Activated naive CD4-positive, alpha-beta T cell treated with anti-CD3 and anti-CD28 coated beads, Interleukin-2, amount 50 U/mL, for 24 hours (primary cell): ENCODE measurements at regions not wholly inside any gene's neighbourhood (a gene's known extent, or its start where the extent isn't known, plus 50 kb on each side); places are given as distances from the start of the nearest gene placed in this dataset.

ENCODE experiments used
- H3K27ac Mint-ChIP-seq: one replicate; pipeline ENCODE4 v1.8.0; 2021; ENCODE audit warnings: mild to moderate bottlenecking, mixed read lengths
- H3K27me3 Mint-ChIP-seq: one replicate; pipeline ENCODE4 v1.8.0; 2021; ENCODE audit warnings: mixed read lengths
- H3K36me3 Mint-ChIP-seq: one replicate; pipeline ENCODE4 v1.8.0; 2021; ENCODE audit warnings: mixed read lengths
- H3K4me1 Mint-ChIP-seq: one replicate; pipeline ENCODE4 v1.8.0; 2021; ENCODE audit warnings: mixed read lengths
- H3K4me3 Mint-ChIP-seq: one replicate; pipeline ENCODE4 v1.8.0; 2021; ENCODE audit warnings: mild to moderate bottlenecking, mixed read lengths
- H3K9me3 Mint-ChIP-seq: one replicate; pipeline ENCODE4 v1.8.0; 2021; ENCODE audit warnings: mixed read lengths

DNA sequence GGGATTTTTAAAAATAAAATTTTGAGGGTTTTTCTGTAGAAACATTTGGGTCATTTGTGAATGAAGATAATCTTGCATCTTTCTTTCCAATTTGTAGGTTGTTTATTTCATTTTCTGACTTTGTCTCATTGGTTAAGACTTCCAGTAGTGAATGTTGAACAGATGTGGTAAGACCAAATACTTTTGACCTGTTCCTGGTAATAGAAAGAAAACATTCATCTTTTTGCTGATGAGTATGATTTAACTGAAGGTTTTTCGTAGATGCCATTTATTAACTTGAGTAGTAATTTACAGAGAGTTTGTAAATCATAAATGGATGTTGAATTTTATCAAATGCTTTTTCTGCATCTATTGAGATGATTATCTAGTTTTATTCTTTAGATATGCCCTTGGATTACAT lies 416.1 kb upstream of the CITED2 start:
- no peaks in the 10 kb centered on the region for H3K36me3 Mint-ChIP-seq
- no peak overlapping the region for H3K4me3 Mint-ChIP-seq
- H3K27me3 Mint-ChIP-seq, result peaks cover 8% of the 10 kb centered on the region
- no peaks in the 10 kb centered on the region for H3K9me3 Mint-ChIP-seq
- H3K4me1 Mint-ChIP-seq, result no peaks in the 10 kb centered on the region
- H3K27ac Mint-ChIP-seq, result no peak overlapping the region

DNA sequence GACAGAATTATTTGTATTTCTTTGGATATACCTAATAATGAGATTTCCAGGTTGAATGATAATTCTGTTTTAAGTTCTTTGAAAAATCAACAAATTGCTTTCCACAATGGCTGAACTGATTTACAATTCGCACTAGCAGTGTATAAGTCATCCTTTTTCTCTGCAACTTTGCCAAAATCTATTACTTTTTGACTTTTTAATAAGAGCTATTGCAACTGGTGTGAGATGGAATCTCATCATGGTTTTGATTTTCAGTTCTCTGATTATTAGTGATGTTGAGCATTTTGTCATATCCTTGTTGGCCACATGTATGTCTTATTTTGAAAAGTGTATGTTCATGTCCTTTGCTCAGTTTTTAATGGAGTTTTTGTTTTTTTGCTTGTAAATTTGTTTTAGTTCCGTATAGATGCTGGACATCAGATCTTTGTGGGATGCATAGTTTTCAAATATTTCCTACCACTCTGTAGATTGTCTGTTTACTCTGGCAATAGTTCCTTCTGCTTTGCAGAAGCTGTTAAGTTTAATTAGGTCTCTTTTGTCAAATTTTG lies 409.8 kb upstream of the CITED2 start:
- no peak overlapping the region for H3K27ac Mint-ChIP-seq
- H3K27me3 Mint-ChIP-seq, result peaks cover 11% of the 10 kb centered on the region
- H3K9me3 Mint-ChIP-seq, result peaks cover 4% of the 10 kb centered on the region
- no peak overlapping the region for H3K4me3 Mint-ChIP-seq
- no peaks in the 10 kb centered on the region for H3K36me3 Mint-ChIP-seq
- H3K4me1 Mint-ChIP-seq, result no peaks in the 10 kb centered on the region

DNA sequence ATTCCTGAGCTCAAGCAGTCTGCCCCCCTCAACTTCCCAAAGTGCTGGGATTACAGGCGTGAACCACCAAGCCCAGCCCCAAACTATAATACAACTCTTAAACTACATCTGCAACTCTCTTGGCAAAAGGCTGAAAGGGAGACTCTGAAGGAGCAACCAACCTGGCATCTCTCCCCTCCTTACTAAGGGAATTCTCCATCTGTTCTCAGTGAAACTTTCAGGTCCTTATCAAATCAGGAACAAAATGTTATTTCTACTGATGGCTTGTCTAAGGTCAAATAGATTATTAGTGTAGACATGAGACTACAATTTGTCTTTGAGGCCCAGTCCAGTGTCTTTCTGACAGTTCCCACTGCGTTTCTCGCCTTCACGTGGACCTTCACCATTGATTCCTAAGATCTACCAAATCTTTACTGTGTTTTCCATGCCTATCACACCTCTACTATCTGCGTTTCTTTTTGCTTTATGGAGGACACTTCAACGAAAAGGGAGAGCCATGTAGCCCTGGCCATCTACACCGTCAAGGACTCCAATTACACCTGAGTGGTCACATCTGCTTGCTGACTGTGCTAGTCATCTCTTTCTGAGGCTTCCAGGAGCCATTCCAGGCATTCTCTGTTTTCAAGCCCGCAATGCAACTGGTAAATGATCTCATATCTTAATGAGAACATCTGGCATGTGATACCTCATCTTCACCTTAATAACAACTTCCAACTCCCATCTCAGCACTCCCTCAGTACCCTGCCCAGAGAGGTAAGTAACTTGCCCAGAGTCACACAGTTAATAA lies 405.7 kb upstream of the CITED2 start:
- H3K4me1 Mint-ChIP-seq, result no peaks in the 10 kb centered on the region
- peaks cover under 1% of the 10 kb centered on the region for H3K9me3 Mint-ChIP-seq
- H3K36me3 Mint-ChIP-seq, result no peaks in the 10 kb centered on the region
- H3K27ac Mint-ChIP-seq, result no peak overlapping the region
- H3K27me3 Mint-ChIP-seq, result peaks cover 7% of the 10 kb centered on the region
- no peak overlapping the region for H3K4me3 Mint-ChIP-seq

DNA sequence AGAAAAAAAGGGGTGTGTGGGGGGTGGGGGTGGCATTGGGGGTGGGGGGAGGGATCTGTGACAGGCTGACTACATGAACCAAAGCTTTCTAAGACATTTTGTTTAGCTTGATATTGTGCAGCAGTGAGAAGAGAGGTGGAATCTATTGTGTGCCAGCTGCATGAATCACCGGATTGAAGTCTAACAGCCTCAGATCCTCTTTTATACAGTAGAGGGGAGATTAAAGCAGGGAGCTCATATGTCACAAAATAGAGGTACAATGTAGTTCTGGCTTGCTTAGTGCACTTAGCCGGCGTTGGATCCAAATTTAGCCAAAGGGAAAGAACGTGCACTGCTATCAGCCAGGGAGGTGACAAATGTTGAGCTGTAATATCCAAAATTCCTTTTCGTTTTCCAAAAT lies 404.2 kb upstream of the CITED2 start:
- no peak overlapping the region for H3K4me3 Mint-ChIP-seq
- no peaks in the 10 kb centered on the region for H3K36me3 Mint-ChIP-seq
- H3K9me3 Mint-ChIP-seq, result no peaks in the 10 kb centered on the region
- no peak overlapping the region for H3K27ac Mint-ChIP-seq
- H3K4me1 Mint-ChIP-seq, result no peaks in the 10 kb centered on the region
- peaks cover 3% of the 10 kb centered on the region for H3K27me3 Mint-ChIP-seq

DNA sequence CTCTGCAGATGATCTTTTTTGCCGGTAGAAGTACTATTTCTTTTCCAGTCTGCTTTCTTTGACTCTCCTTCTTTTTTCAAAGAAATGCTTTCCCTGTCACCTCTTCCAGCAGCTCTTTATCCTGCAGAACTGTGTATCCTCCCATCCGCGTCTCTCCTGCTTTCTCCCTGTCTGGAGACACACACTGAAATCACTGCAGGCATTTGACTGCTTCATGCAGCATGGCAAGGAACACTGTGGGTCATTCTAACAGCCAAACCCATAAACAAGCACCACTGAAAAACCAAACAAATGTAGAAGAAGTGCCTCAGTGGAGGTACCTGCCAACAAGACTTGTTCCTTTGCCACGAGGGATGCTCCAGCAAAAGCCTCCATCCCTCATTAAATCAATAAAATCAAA lies 403.7 kb upstream of the CITED2 start:
- no peaks in the 10 kb centered on the region for H3K4me1 Mint-ChIP-seq
- H3K4me3 Mint-ChIP-seq, result no peak overlapping the region
- H3K27ac Mint-ChIP-seq, result no peak overlapping the region
- no peaks in the 10 kb centered on the region for H3K9me3 Mint-ChIP-seq
- no peaks in the 10 kb centered on the region for H3K36me3 Mint-ChIP-seq
- H3K27me3 Mint-ChIP-seq, result peaks cover 3% of the 10 kb centered on the region

DNA sequence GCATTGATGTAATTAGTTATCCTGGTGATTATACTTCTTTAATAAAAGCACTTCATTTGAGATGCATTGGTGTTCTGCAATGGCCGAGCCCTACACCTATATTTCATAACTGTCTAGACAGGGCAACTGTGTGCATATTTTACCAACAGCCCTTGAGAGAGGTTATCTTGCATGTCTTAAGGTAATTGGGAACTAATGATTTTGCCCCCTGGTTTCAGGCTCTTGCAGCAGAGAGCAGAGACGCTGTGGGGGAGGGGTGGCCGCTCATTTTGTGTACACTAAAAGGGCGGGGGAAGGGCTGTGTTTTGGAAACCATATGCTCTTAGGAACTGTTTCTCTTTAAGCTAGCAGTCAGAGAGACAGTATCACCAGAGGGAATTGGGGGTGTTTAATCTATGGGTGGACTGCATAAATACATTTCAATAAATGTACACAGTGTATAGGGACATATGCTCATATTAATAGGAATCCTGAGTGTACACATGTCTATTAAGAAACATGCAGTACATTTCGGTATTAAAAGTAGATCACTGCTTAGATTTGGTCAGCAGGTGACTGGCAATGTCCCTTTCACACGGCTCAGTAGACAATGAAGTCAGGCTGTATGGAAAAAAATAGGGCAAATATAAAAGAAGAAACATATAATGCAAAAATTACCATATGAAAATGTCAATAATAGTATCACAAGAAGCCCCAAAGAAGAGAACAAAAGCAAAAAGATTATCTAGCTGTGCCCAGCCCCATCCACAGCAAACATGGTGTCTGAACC lies 402.9 kb upstream of the CITED2 start:
- H3K4me3 Mint-ChIP-seq, result no peak overlapping the region
- H3K4me1 Mint-ChIP-seq, result no peaks in the 10 kb centered on the region
- H3K27me3 Mint-ChIP-seq, result peaks cover 1% of the 10 kb centered on the region
- H3K27ac Mint-ChIP-seq, result no peak overlapping the region
- H3K9me3 Mint-ChIP-seq, result no peaks in the 10 kb centered on the region
- H3K36me3 Mint-ChIP-seq, result no peaks in the 10 kb centered on the region

DNA sequence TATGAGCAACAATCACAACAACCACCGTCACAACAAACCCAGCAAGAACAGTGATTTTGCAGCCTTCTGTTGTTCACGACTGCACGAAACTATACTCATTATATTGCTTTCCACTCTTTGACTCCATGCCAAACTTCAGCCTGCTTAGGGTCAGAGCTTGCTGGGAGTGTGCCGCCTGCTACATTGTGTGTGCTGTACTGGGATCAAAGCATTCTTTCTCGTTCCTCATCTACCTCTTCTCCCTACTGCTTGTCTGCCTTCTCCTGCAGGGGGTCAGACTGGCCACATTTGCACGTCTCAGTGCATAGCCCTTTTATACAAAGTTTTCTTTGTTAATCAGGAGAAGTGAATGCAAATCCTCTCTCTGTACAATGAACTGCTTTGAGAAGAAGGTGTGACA lies 401.6 kb upstream of the CITED2 start:
- Mint-ChIP-seq H3K27me3 (peaks cover 1% of the 10 kb centered on the region), H3K4me1 (no peaks in the 10 kb centered on the region), H3K27ac (no peak overlapping the region), H3K36me3 (no peaks in the 10 kb centered on the region), H3K9me3 (no peaks in the 10 kb centered on the region), H3K4me3 (no peak overlapping the region)

DNA sequence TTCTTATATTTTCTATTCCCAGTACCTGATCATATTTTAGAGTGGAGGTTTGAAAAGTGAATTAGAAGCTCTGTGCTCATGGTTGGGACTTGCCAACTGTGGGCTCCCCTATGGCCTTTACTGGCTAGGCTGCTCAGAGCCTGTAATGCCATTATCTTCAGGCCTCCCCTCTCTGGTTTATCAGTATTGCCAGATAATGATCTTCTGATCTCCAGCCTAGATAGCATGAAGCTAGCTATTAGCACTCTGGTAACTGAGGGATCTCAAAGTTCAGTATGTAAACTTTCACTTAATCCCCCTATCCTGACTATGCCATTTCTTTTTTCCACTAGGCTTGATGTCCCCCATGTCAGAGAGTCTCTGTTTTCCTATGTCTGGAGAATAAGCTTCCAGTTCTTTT lies 393.7 kb upstream of the CITED2 start:
- no peaks in the 10 kb centered on the region for H3K9me3 Mint-ChIP-seq
- no peak overlapping the region for H3K27ac Mint-ChIP-seq
- peaks cover 9% of the 10 kb centered on the region for H3K4me1 Mint-ChIP-seq
- H3K36me3 Mint-ChIP-seq, result no peaks in the 10 kb centered on the region
- no peaks in the 10 kb centered on the region for H3K27me3 Mint-ChIP-seq
- H3K4me3 Mint-ChIP-seq, result no peak overlapping the region

DNA sequence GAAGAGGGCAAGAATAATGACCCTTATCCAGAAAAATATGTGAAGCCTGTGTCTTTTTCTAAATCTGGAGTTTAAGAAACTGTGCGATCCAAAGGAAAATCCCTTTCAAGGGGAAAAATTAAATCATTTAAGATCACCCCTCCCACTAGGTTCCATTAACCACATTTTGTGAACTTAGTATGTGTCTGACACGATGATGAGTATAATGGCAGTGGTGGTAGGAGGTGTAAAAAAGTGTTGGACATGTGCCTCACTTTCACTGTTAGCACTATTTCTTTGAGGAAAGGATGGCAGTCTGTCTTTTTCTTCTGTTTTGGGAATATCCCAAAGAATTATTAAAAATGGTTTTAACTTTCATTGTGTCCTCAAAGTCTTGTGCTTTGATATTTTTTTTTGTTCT lies 392.3 kb upstream of the CITED2 start:
- Mint-ChIP-seq H3K9me3 (no peaks in the 10 kb centered on the region), H3K4me1 (peaks cover 9% of the 10 kb centered on the region), H3K27me3 (no peaks in the 10 kb centered on the region), H3K27ac (no peak overlapping the region), H3K36me3 (no peaks in the 10 kb centered on the region), H3K4me3 (no peak overlapping the region)

DNA sequence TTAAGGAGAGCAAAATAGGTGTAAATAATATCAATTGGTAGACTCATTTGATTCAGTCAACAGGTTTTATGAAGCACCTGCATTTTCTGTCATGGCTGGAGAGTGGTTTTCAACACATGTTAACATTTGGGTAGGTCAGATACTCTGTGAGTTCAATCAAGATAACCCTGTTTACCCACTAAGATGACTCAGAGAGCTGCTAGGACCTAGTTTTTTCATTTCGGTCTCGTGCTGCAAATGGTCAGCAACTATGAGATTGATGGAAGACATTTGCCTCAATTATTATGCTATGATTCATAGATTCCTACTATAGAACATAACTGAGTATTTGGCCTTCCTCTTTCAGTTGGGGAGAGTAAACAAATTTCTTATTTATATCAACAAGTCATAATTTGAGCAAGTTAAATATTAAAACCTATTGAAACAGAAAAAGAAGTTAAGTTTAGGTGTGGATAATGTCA lies 391.4 kb upstream of the CITED2 start:
- Mint-ChIP-seq H3K4me3 (no peak overlapping the region), H3K36me3 (no peaks in the 10 kb centered on the region), H3K4me1 (peaks cover 9% of the 10 kb centered on the region), H3K9me3 (no peaks in the 10 kb centered on the region), H3K27me3 (no peaks in the 10 kb centered on the region), H3K27ac (no peak overlapping the region)

DNA sequence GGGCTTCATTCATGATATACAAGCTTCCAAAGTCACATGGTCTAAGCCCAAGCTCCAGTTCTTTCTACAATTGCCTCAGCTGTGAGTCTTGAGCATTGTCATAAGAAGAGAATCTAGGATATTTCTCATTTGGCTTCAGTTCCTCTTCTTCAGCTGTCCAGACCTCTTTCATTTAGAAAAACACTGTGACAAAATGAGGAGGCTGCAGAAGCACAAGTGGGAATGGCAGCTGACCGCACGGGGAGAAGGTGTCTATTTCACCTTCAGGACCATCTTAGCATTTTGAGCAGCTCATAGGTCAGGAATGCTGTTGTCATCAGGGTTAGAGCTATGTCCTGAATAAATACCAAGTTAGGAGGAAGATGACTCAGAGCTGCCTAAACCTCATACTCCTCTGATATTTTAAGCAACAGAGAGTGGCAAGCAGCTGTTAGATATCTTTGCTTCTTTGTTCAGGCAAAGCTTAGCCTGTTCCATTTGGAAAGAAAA lies 390.1 kb upstream of the CITED2 start:
- Mint-ChIP-seq H3K4me1 (peaks cover 9% of the 10 kb centered on the region), H3K27ac (peak overlapping the region; percentile 5), H3K4me3 (no peak overlapping the region), H3K36me3 (no peaks in the 10 kb centered on the region), H3K27me3 (peaks cover 2% of the 10 kb centered on the region), H3K9me3 (no peaks in the 10 kb centered on the region)

DNA sequence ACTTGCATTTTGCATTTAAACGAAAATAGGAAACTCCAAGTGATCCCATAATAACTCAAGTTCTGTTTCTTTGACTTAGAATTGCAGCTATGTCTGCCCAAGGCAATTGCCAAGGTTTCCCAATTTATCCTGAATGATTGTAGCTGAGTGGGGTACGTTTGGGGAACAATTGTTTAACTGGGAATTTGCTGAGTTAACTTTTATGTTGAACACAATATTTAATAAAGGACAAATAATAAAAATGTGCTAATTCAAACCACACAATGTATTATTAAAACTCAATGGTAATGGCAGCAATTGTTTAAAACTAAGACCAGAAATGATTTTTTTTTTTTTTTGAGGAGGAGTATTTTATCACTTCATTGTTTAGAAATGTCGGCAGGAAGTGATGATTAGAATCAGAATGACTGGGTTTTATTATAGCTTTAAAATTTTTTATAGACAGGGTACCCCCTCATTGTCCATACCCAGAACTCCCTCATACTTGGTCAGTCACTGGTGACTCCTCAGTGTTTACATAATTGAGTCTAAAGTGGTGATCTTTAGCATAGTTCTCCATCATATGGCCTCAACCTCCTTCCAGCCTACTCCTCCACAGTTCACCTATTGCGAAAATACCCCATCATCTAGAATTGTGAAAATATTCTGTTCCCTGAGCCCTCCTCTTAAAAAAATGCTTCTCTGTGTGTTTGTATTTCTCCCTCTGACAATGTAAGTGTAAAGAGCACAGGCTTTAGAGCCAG lies 389.2 kb upstream of the CITED2 start:
- Mint-ChIP-seq H3K4me1 (peaks cover 9% of the 10 kb centered on the region), H3K36me3 (no peaks in the 10 kb centered on the region), H3K27me3 (peaks cover 2% of the 10 kb centered on the region), H3K4me3 (no peak overlapping the region), H3K9me3 (no peaks in the 10 kb centered on the region), H3K27ac (no peak overlapping the region)

DNA sequence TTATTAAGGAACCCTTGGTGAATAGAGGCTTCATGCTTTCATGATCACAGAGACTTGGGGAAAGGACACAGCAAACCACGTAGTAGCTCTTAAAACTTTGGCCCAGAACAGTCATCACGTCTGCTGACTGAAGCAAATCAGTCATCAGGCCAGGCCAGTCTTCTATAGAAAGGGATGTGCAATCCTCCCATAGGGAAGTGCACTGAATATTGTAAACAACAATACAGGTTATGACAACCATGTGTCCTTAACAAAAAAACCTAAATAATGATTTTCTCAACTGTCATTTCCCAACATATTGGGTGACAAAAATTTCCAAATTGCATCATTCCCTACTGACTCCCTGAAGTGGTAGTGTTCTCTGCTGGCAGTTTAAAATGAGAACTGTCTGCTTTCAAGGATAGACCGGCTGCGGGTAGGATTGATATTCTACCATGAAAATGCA lies 388.2 kb upstream of the CITED2 start:
- H3K4me3 Mint-ChIP-seq, result no peak overlapping the region
- H3K27ac Mint-ChIP-seq, result no peak overlapping the region
- peaks cover 2% of the 10 kb centered on the region for H3K27me3 Mint-ChIP-seq
- no peaks in the 10 kb centered on the region for H3K9me3 Mint-ChIP-seq
- no peaks in the 10 kb centered on the region for H3K36me3 Mint-ChIP-seq
- peaks cover 9% of the 10 kb centered on the region for H3K4me1 Mint-ChIP-seq

DNA sequence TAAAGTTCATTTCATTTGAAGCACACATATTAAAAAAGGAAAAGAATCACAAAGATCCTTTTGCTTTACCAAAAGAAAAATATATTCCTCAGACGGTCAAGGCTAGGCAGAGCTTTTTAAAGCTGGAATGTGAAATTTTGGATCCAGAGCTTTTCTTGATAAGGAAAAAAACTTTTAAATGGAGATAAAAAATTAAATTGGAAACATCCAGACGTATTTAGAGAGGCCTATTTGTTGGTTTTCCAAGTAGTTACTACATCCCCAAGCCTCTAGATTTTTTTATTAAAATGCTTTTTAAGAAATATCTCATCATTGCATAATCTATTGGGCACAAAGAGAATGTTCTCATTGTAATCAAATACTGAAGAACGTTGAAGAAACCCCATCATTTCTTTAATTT lies 385.7 kb upstream of the CITED2 start:
- H3K36me3 Mint-ChIP-seq, result no peaks in the 10 kb centered on the region
- H3K4me3 Mint-ChIP-seq, result no peak overlapping the region
- no peak overlapping the region for H3K27ac Mint-ChIP-seq
- peaks cover 2% of the 10 kb centered on the region for H3K27me3 Mint-ChIP-seq
- peaks cover 9% of the 10 kb centered on the region for H3K4me1 Mint-ChIP-seq
- H3K9me3 Mint-ChIP-seq, result no peaks in the 10 kb centered on the region

DNA sequence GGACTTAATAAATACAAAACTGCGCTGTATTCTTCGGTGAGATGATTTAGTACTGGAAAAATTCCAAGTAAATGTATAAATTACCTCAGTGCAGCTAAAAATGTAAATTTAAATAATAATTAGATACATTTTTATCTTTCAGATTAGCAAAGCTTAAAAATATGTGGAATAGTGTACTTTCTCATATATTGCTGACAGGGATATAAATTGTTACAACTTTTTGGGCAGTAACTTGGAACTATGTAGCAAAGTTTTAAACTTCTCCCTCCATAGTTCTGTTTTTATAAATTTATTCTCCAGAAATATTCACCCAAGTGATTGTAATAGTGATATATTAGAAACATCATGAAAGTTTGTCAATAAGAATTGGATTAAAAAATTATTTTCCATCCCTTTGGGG lies 384.6 kb upstream of the CITED2 start:
- no peaks in the 10 kb centered on the region for H3K9me3 Mint-ChIP-seq
- H3K4me3 Mint-ChIP-seq, result no peak overlapping the region
- peaks cover 2% of the 10 kb centered on the region for H3K27me3 Mint-ChIP-seq
- no peak overlapping the region for H3K27ac Mint-ChIP-seq
- peaks cover 2% of the 10 kb centered on the region for H3K4me1 Mint-ChIP-seq
- no peaks in the 10 kb centered on the region for H3K36me3 Mint-ChIP-seq
